WTC11 (cell line): ENCODE measurements at regions not wholly inside any gene's neighbourhood (a gene's known extent, or its start where the extent isn't known, plus 50 kb on each side); places are given as distances from the start of the nearest gene placed in this dataset.

Experiments
- ATAC-seq: fragments of 200-7000 bp; cut with Tn5 transposase; 2 replicates; pipeline ENCODE4 v1.10.0; 2021; ENCODE audit warnings: mild to moderate bottlenecking, moderate library complexity
- CTCF ChIA-PET: fragments of 300-600 bp; sonication (Branson Sonifier 250); formaldehyde crosslinking; loops from one replicate; lab custom pipeline; 2021; ENCODE audit warnings: antibody characterized with exemption; lab: Charles Lee
- POLR2A ChIA-PET: fragments of 350-600 bp; sonication (Branson Sonifier 250); formaldehyde crosslinking; loops from one replicate; lab custom pipeline; 2021; ENCODE audit warnings: antibody characterized with exemption; lab: Charles Lee
- DNase-seq: peaks from one replicate; pipeline ENCODE4 v3.0.0; 2021; ENCODE audit warnings: low spot score
- H3K27ac Mint-ChIP-seq: 2 replicates; pipeline ENCODE4 v1.8.0; 2021; ENCODE audit warnings: mixed read lengths
- H3K27me3 Mint-ChIP-seq: 2 replicates; pipeline ENCODE4 v1.8.0; 2021; ENCODE audit warnings: low read depth, mild to moderate bottlenecking, moderate library complexity, mixed read lengths
- H3K36me3 Mint-ChIP-seq: 2 replicates; pipeline ENCODE4 v1.8.0; 2021; ENCODE audit warnings: mixed read lengths
- H3K4me1 Mint-ChIP-seq: 2 replicates; pipeline ENCODE4 v1.8.0; 2022; ENCODE audit warnings: mixed read lengths
- H3K4me3 Mint-ChIP-seq: 2 replicates; pipeline ENCODE4 v1.8.0; 2021; ENCODE audit warnings: mild to moderate bottlenecking, moderate library complexity, mixed read lengths
- H3K9me3 Mint-ChIP-seq: 2 replicates; pipeline ENCODE4 v1.8.0; 2021; ENCODE audit warnings: mixed read lengths
- ESRRA ChIP-seq: sonication (generic); formaldehyde crosslinking; IDR thresholded peaks from 2 replicates; pipeline ENCODE4 v1.8.1; 2022; ENCODE audit warnings: mild to moderate bottlenecking, missing genetic modification reagents, borderline replicate concordance
- GRHL2 ChIP-seq: fragments of 250-450 bp; sonication (Bioruptor Pico); IDR thresholded peaks from 2 replicates; pipeline ENCODE4 v1.8.0; 2022; ENCODE audit warnings: mild to moderate bottlenecking, moderate library complexity; ENCODE audit not compliant: insufficient replicate concordance, severe bottlenecking
- IRF2 ChIP-seq: sonication (generic); formaldehyde crosslinking; IDR thresholded peaks from 2 replicates; pipeline ENCODE4 v1.8.0; 2022; ENCODE audit warnings: low read depth, missing genetic modification reagents, borderline replicate concordance
- JAZF1 ChIP-seq: fragments of 250-450 bp; sonication (Bioruptor Pico); IDR thresholded peaks from 2 replicates; pipeline ENCODE4 v1.9.0; 2021; ENCODE audit warnings: moderate library complexity, mild to moderate bottlenecking, inconsistent platforms
- JUN ChIP-seq: sonication (generic); formaldehyde crosslinking; IDR thresholded peaks from 2 replicates; pipeline ENCODE4 v1.8.0; 2023; ENCODE audit warnings: mild to moderate bottlenecking, missing genetic modification reagents
- NFE2L1 ChIP-seq: sonication (generic); formaldehyde crosslinking; IDR thresholded peaks from 2 replicates; pipeline ENCODE4 v1.8.1; 2023; ENCODE audit warnings: missing genetic modification reagents
- NR1H2 ChIP-seq: sonication (generic); formaldehyde crosslinking; IDR thresholded peaks from 2 replicates; pipeline ENCODE4 v1.9.0; 2021; ENCODE audit warnings: mild to moderate bottlenecking, moderate library complexity, missing genetic modification reagents
- OVOL2 ChIP-seq: fragments of 250-450 bp; sonication (Bioruptor Pico); IDR thresholded peaks from 2 replicates; pipeline ENCODE4 v1.9.0; 2021; ENCODE audit warnings: mild to moderate bottlenecking, borderline replicate concordance
- PRRX2 ChIP-seq: fragments of 250-450 bp; sonication (Bioruptor Pico); IDR thresholded peaks from 2 replicates; pipeline ENCODE4 v1.8.0; 2021; ENCODE audit warnings: mild to moderate bottlenecking
- SMAD4 ChIP-seq: sonication (generic); formaldehyde crosslinking; IDR thresholded peaks from 2 replicates; pipeline ENCODE4 v1.8.0; 2022; ENCODE audit warnings: mild to moderate bottlenecking, missing genetic modification reagents
- ZBTB21 ChIP-seq: sonication (generic); formaldehyde crosslinking; IDR thresholded peaks from 2 replicates; pipeline ENCODE4 v1.8.1; 2023; ENCODE audit warnings: mild to moderate bottlenecking, missing genetic modification reagents, borderline replicate concordance
- ZNF138 ChIP-seq: sonication (generic); formaldehyde crosslinking; conservative IDR thresholded peaks from 2 replicates; pipeline ENCODE4 v1.8.1; 2022; ENCODE audit warnings: mild to moderate bottlenecking, moderate library complexity, missing genetic modification reagents
- ZNF219 ChIP-seq: sonication (generic); formaldehyde crosslinking; IDR thresholded peaks from 2 replicates; pipeline ENCODE4 v1.8.0; 2023; ENCODE audit warnings: missing genetic modification reagents, mild to moderate bottlenecking, borderline replicate concordance
- ZNF263 ChIP-seq: sonication (generic); formaldehyde crosslinking; IDR thresholded peaks from 2 replicates; pipeline ENCODE4 v1.8.1; 2022; ENCODE audit warnings: low read depth, mild to moderate bottlenecking, moderate library complexity, missing genetic modification reagents
- ZNF281 ChIP-seq: sonication (generic); formaldehyde crosslinking; IDR thresholded peaks from 2 replicates; pipeline ENCODE4 v1.8.0; 2023; ENCODE audit warnings: mild to moderate bottlenecking, missing genetic modification reagents
- ZNF317 ChIP-seq: sonication (generic); formaldehyde crosslinking; IDR thresholded peaks from 2 replicates; pipeline ENCODE4 v1.8.1; 2023; ENCODE audit warnings: low read depth, mild to moderate bottlenecking, moderate library complexity, missing genetic modification reagents, borderline replicate concordance
- ZNF396 ChIP-seq: fragments of 250-450 bp; sonication (Bioruptor Pico); IDR thresholded peaks from 2 replicates; pipeline ENCODE4 v1.8.0; 2021; ENCODE audit warnings: mild to moderate bottlenecking, moderate library complexity, borderline replicate concordance
- ZNF423 ChIP-seq: fragments of 250-450 bp; sonication (Bioruptor Pico); IDR thresholded peaks from 2 replicates; pipeline ENCODE4 v2.1.2; 2022; ENCODE audit warnings: mild to moderate bottlenecking, moderate library complexity
- ZSCAN18 ChIP-seq: fragments of 250-450 bp; sonication (Bioruptor Pico); IDR thresholded peaks from 2 replicates; pipeline ENCODE4 v2.1.2; 2022; ENCODE audit warnings: mild to moderate bottlenecking, moderate library complexity
- TF ChIP-seq, protein P1 (sequence below): sonication (generic); formaldehyde crosslinking; conservative IDR thresholded peaks from 2 replicates; pipeline ENCODE4 v1.8.1; 2023; ENCODE audit warnings: mild to moderate bottlenecking, low read depth, missing genetic modification reagents, moderate library complexity
- TF ChIP-seq, protein P2 (sequence below): sonication (generic); formaldehyde crosslinking; IDR thresholded peaks from 2 replicates; pipeline ENCODE4 v1.8.0; 2023; ENCODE audit warnings: missing genetic modification reagents
- TF ChIP-seq, protein P3 (sequence below): sonication (generic); formaldehyde crosslinking; IDR thresholded peaks from 2 replicates; pipeline ENCODE4 v1.8.0; 2022; ENCODE audit warnings: mild to moderate bottlenecking, missing genetic modification reagents
- TF ChIP-seq, protein P4 (sequence below): sonication (generic); formaldehyde crosslinking; IDR thresholded peaks from 2 replicates; pipeline ENCODE4 v1.8.1; 2023; ENCODE audit warnings: mild to moderate bottlenecking, missing genetic modification reagents

DNA sequence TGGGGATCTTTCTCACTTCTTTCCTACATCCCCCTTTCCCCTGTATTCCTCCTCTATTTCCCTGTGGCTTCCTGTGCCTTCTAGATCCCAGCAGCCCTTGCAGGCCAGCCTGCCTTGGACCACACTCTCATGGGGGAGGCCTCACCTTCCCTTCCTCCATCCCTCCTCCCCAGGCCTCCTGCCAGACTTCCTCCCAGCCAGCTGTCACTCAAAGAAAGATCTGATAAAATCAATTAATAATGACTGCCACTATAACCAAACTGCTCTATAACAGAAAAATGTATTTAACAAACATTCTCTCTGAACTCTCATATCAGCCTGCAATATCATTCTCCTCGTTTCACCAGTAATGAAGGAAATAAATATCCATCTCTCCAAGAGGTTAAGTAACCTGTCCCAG lies 144.9 kb upstream of the SIX2 start (continued):
- no peak for TF ChIP-seq ZNF281

GRCh38 chr2:45153121-45153520 lies 143.9 kb upstream of the SIX2 start:
- H3K9me3 Mint-ChIP-seq: peaks cover 32% of the 10 kb centered on the region
- CTCF ChIA-PET: no interaction called here
- no peak overlapping the region for H3K27ac Mint-ChIP-seq
- no peak for TF ChIP-seq SMAD4 (CRISPR knock-in tag)
- no peak for TF ChIP-seq ESRRA (CRISPR knock-in tag)
- no peak for TF ChIP-seq IRF2 (CRISPR knock-in tag)
- no peak for TF ChIP-seq NFE2L1 (CRISPR knock-in tag)
- no peak for TF ChIP-seq JAZF1 (CRISPR knock-in tag)
- TF ChIP-seq ZNF219 (CRISPR knock-in tag): no peak
- TF ChIP-seq, protein P1, sequence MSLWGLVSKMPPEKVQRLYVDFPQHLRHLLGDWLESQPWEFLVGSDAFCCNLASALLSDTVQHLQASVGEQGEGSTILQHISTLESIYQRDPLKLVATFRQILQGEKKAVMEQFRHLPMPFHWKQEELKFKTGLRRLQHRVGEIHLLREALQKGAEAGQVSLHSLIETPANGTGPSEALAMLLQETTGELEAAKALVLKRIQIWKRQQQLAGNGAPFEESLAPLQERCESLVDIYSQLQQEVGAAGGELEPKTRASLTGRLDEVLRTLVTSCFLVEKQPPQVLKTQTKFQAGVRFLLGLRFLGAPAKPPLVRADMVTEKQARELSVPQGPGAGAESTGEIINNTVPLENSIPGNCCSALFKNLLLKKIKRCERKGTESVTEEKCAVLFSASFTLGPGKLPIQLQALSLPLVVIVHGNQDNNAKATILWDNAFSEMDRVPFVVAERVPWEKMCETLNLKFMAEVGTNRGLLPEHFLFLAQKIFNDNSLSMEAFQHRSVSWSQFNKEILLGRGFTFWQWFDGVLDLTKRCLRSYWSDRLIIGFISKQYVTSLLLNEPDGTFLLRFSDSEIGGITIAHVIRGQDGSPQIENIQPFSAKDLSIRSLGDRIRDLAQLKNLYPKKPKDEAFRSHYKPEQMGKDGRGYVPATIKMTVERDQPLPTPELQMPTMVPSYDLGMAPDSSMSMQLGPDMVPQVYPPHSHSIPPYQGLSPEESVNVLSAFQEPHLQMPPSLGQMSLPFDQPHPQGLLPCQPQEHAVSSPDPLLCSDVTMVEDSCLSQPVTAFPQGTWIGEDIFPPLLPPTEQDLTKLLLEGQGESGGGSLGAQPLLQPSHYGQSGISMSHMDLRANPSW: no peak
- TF ChIP-seq, protein P2, sequence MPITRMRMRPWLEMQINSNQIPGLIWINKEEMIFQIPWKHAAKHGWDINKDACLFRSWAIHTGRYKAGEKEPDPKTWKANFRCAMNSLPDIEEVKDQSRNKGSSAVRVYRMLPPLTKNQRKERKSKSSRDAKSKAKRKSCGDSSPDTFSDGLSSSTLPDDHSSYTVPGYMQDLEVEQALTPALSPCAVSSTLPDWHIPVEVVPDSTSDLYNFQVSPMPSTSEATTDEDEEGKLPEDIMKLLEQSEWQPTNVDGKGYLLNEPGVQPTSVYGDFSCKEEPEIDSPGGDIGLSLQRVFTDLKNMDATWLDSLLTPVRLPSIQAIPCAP (CRISPR knock-in tag): no peak
- no peak for TF ChIP-seq NR1H2
- TF ChIP-seq ZSCAN18 (CRISPR knock-in tag): no peak
- no peak for TF ChIP-seq JUN (CRISPR knock-in tag)
- no peak for TF ChIP-seq ZNF423 (CRISPR knock-in tag)
- no peak for TF ChIP-seq PRRX2 (CRISPR knock-in tag)
- no peak for TF ChIP-seq ZNF317
- no peak for TF ChIP-seq ZNF396
- TF ChIP-seq ZNF138 (CRISPR knock-in tag): no peak
- TF ChIP-seq GRHL2 (CRISPR knock-in tag): no peak
- H3K4me1 Mint-ChIP-seq: peaks cover 6% of the 10 kb centered on the region
- no peak overlapping the region for H3K4me3 Mint-ChIP-seq
- ATAC-seq (no peak), DNase-seq (no peak)
- H3K36me3 Mint-ChIP-seq: peaks cover 4% of the 10 kb centered on the region; the same call in 1 of the 2 replicates
- POLR2A ChIA-PET: no interaction called here
- peaks cover 11% of the 10 kb centered on the region for H3K27me3 Mint-ChIP-seq

DNA sequence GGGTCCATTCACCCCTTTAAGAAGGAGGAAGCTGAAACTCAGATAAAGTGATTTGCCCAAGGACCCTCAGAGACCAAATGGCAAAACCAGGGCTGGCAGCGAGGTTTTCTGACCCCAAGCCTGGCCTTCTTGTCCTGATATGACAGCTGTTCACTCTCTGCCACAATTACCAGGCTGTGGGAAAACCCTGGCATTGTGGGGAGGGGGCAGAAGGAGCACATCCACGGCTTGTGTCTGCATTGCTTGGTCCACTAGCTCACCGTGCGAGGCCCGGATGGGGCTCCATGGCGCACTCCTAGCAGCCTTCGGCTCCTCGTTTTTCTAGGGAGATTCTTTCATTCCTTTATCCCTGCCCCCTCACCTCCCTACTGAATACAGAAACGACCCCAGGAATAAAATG lies 143.4 kb upstream of the SIX2 start:
- no peak for ATAC-seq
- peaks cover 6% of the 10 kb centered on the region for H3K4me1 Mint-ChIP-seq
- no peak overlapping the region for H3K4me3 Mint-ChIP-seq
- H3K36me3 Mint-ChIP-seq: peaks cover 4% of the 10 kb centered on the region; the same call in 1 of the 2 replicates
- ChIA-PET CTCF (no interaction called here), POLR2A (no interaction called here)
- H3K9me3 Mint-ChIP-seq: peaks cover 33% of the 10 kb centered on the region
- H3K27me3 Mint-ChIP-seq: peaks cover 11% of the 10 kb centered on the region
- H3K27ac Mint-ChIP-seq: no peak overlapping the region
- DNase-seq: no peak
- TF ChIP-seq, protein P3, sequence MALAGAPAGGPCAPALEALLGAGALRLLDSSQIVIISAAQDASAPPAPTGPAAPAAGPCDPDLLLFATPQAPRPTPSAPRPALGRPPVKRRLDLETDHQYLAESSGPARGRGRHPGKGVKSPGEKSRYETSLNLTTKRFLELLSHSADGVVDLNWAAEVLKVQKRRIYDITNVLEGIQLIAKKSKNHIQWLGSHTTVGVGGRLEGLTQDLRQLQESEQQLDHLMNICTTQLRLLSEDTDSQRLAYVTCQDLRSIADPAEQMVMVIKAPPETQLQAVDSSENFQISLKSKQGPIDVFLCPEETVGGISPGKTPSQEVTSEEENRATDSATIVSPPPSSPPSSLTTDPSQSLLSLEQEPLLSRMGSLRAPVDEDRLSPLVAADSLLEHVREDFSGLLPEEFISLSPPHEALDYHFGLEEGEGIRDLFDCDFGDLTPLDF (CRISPR knock-in tag): no peak
- TF ChIP-seq, protein P4, sequence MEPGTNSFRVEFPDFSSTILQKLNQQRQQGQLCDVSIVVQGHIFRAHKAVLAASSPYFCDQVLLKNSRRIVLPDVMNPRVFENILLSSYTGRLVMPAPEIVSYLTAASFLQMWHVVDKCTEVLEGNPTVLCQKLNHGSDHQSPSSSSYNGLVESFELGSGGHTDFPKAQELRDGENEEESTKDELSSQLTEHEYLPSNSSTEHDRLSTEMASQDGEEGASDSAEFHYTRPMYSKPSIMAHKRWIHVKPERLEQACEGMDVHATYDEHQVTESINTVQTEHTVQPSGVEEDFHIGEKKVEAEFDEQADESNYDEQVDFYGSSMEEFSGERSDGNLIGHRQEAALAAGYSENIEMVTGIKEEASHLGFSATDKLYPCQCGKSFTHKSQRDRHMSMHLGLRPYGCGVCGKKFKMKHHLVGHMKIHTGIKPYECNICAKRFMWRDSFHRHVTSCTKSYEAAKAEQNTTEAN (CRISPR knock-in tag): no peak
- TF ChIP-seq ZSCAN18 (CRISPR knock-in tag) (no peak), ZNF263 (no peak), ZNF423 (CRISPR knock-in tag) (no peak), OVOL2 (CRISPR knock-in tag) (no peak), ZBTB21 (no peak)
